ENCODE measurements at regions not wholly inside any gene's neighbourhood (a gene's known extent, or its start where the extent isn't known, plus 50 kb on each side); places are given as distances from the start of the nearest gene placed in this dataset.

DNA sequence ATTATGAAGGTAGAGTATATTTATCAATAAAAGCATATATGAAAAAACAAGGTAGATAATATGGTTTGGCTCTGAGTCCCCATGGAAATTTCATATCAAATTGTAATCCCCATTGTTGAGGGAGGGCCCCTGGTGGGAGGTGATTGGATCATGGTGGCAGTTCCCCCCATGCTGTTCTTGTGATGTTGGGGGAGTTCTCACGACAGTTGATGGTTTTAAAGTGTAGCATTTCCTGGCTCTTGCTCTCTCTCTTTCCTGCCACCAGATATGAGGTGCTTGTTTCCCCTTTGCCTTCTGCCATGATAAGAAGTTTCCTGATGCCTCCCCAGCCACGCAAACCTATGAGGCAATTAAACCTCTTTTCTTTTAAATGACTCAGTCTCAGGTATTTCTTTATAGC, 260.4 kb downstream of the PPARGC1A start:
- H3K9me3 ChIP-seq (ENCODE audit: insufficient read depth, low read length): no peaks in the 10 kb centered on the region
- no peak overlapping the region for H3K4me2 ChIP-seq (ENCODE audit: low read depth, low read length, poor library complexity, severe bottlenecking)
- TF ChIP-seq, protein P1, sequence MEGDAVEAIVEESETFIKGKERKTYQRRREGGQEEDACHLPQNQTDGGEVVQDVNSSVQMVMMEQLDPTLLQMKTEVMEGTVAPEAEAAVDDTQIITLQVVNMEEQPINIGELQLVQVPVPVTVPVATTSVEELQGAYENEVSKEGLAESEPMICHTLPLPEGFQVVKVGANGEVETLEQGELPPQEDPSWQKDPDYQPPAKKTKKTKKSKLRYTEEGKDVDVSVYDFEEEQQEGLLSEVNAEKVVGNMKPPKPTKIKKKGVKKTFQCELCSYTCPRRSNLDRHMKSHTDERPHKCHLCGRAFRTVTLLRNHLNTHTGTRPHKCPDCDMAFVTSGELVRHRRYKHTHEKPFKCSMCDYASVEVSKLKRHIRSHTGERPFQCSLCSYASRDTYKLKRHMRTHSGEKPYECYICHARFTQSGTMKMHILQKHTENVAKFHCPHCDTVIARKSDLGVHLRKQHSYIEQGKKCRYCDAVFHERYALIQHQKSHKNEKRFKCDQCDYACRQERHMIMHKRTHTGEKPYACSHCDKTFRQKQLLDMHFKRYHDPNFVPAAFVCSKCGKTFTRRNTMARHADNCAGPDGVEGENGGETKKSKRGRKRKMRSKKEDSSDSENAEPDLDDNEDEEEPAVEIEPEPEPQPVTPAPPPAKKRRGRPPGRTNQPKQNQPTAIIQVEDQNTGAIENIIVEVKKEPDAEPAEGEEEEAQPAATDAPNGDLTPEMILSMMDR (IDR thresholded peaks at IDR 0.05; ENCODE audit: insufficient read depth, low read length, poor library complexity, severe bottlenecking): no peak
- no peak for TF ChIP-seq EZH2phosphoT487 (conservative IDR thresholded peaks at IDR 0.05; ENCODE audit: low read length)

GRCh38 chr4:23614284-23614892, 275.5 kb downstream of the PPARGC1A start:
- Histone ChIP-seq H3K9me3 (ENCODE audit: insufficient read depth, low read length) (no peaks in the 10 kb centered on the region), H3K36me3 (ENCODE audit: low read length) (no peaks in the 10 kb centered on the region), H2AFZ (ENCODE audit: low read depth, low read length, severe bottlenecking) (no peak overlapping the region), H3K4me3 (ENCODE audit: insufficient read depth, low read length, poor library complexity, severe bottlenecking) (no peak overlapping the region), H3K79me2 (ENCODE audit: insufficient read depth, low read length) (no peaks in the 10 kb centered on the region), H3K4me2 (ENCODE audit: low read depth, low read length, poor library complexity, severe bottlenecking) (no peak overlapping the region), H3K9ac (ENCODE audit: low read length) (no peak overlapping the region), H4K20me1 (ENCODE audit: low read depth, low read length) (no peaks in the 10 kb centered on the region), H3K27me3 (ENCODE audit: low read length) (no peaks in the 10 kb centered on the region), H3F3A (ENCODE audit: insufficient read depth) (no peaks in the 10 kb centered on the region), H3K27ac (ENCODE audit: low read depth, low read length) (no peak overlapping the region), H3K9me2 (replicated peaks; ENCODE audit: insufficient read depth, low read length) (no peaks in the 10 kb centered on the region)
- no peak for TF ChIP-seq EZH2phosphoT487 (conservative IDR thresholded peaks at IDR 0.05; ENCODE audit: low read length)
- TF ChIP-seq, protein P1 (IDR thresholded peaks at IDR 0.05; ENCODE audit: insufficient read depth, low read length, poor library complexity, severe bottlenecking): no peak

More for the DNA sequence above, 260.4 kb downstream of the PPARGC1A start:
- no peak overlapping the region for H2AFZ ChIP-seq (ENCODE audit: low read depth, low read length, severe bottlenecking)
- H3K36me3 ChIP-seq (ENCODE audit: low read length): no peaks in the 10 kb centered on the region
- no peaks in the 10 kb centered on the region for H3F3A ChIP-seq (ENCODE audit: insufficient read depth)
- H4K20me1 ChIP-seq (ENCODE audit: low read depth, low read length): no peaks in the 10 kb centered on the region
- no peaks in the 10 kb centered on the region for H3K27me3 ChIP-seq (ENCODE audit: low read length)
- no peak overlapping the region for H3K27ac ChIP-seq (ENCODE audit: low read depth, low read length)
- no peaks in the 10 kb centered on the region for H3K9me2 ChIP-seq (replicated peaks; ENCODE audit: insufficient read depth, low read length)
- no peak overlapping the region for H3K9ac ChIP-seq (ENCODE audit: low read length)
- no peak overlapping the region for H3K4me3 ChIP-seq (ENCODE audit: insufficient read depth, low read length, poor library complexity, severe bottlenecking)
- H3K79me2 ChIP-seq (ENCODE audit: insufficient read depth, low read length): no peaks in the 10 kb centered on the region

DNA sequence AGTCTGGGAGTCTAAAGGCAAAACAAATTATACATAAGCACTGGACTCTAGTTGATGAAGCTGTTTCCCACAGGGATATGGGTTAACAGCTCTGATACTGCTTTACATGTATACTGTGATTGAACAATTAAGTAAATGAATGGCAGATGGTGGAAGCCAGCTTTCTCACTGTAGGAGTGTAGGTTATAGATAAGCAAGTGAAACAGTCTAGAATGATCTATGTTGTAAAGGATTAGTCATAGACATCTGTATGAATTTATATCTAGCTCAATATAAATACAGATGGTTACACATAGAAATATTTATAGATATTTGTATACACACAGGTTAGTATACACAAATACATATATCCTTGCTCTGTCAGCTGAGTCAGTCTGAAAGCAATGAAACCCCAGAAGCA, 276.1 kb downstream of the PPARGC1A start:
- Histone ChIP-seq H3K4me3 (ENCODE audit: insufficient read depth, low read length, poor library complexity, severe bottlenecking) (no peak overlapping the region), H3K9me2 (replicated peaks; ENCODE audit: insufficient read depth, low read length) (no peaks in the 10 kb centered on the region), H3K27ac (ENCODE audit: low read depth, low read length) (no peak overlapping the region), H3K79me2 (ENCODE audit: insufficient read depth, low read length) (no peaks in the 10 kb centered on the region), H3K36me3 (ENCODE audit: low read length) (no peaks in the 10 kb centered on the region), H2AFZ (ENCODE audit: low read depth, low read length, severe bottlenecking) (no peak overlapping the region), H3K9me3 (ENCODE audit: insufficient read depth, low read length) (no peaks in the 10 kb centered on the region), H3K4me2 (ENCODE audit: low read depth, low read length, poor library complexity, severe bottlenecking) (no peak overlapping the region), H3K9ac (ENCODE audit: low read length) (no peak overlapping the region), H3F3A (ENCODE audit: insufficient read depth) (no peaks in the 10 kb centered on the region), H4K20me1 (ENCODE audit: low read depth, low read length) (no peaks in the 10 kb centered on the region), H3K27me3 (ENCODE audit: low read length) (no peaks in the 10 kb centered on the region)
- no peak for TF ChIP-seq EZH2phosphoT487 (conservative IDR thresholded peaks at IDR 0.05; ENCODE audit: low read length)
- TF ChIP-seq, protein P1 (IDR thresholded peaks at IDR 0.05; ENCODE audit: insufficient read depth, low read length, poor library complexity, severe bottlenecking): no peak

Measured in SU-DHL-6 (cell line).